ENCODE measurements at regions not wholly inside any gene's neighbourhood (a gene's known extent, or its start where the extent isn't known, plus 50 kb on each side); places are given as distances from the start of the nearest gene placed in this dataset.

DNA sequence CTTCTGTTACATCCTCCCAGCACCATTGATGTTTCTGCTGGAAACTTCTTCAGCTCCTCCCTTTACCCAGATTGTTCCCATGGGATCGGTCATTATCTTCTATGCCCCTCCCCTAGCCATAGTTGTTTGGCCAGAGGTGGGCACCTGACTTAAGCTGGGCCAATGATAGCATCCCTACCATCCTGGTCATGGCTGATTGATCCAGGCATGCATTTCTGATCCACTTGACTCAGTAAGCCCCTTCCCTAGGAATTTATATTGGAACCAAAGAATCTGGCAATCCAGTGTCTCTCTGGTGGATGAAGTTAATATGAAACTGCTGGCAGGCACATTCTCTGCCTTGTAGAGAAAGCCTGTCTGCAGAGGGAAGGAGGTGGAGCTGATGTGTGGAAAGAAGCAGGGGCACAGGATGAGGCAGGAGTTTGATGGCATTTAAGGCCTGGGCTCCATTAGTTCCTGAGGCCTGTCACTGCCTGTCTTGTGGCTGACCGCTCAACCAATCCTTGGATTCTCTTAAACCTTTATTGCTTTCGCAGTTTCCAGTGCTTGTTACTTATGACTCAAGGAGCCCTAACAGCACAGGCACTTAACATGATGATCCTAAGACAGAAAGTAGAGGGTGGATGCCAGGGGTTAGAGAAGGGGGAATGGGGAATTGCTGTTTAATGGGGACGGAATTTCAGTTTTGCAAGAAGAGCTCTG lies 152.4 kb downstream of the ABCC12 start:
- ATAC-seq: no peak; the same call in 2 of the 3 replicates

DNA sequence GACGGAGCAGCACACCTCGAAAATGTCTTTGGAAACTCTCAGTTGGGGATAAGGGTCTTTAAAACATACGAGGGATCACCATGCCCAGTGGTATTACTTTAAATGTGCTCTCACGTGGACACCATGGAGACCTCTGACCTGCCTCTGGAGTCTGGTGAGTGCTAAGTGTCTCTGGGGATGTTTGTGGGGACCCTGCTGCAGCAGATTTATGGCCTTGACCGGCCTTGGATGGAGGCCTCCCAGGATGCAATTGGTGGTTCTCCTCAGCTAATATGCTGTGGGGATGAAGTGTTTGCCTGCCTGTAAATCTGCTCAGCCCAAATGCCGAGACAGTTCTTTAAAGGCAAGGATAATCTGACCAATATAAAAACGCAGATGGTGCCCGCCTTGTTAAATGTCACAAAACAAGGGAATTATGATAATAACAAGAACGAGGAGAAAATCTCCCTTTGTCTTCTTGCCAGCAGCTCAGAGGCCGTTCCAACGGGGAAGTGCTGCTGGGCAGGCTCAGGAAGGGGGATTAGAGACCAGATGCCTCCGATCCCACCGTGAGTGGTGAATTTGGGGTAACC lies 154.4 kb downstream of the ABCC12 start:
- no peak for ATAC-seq
- TF ChIP-seq CSRNP3 (CRISPR knock-in tag; IDR thresholded peaks at IDR 0.05) (no peak), ZC3H10 (CRISPR knock-in tag; IDR thresholded peaks at IDR 0.05) (no peak), PPARA (CRISPR knock-in tag; IDR thresholded peaks at IDR 0.05; ENCODE audit: borderline replicate concordance) (no peak), ZFP30 (CRISPR knock-in tag; IDR thresholded peaks at IDR 0.05) (no peak), ZNF8 (CRISPR knock-in tag; IDR thresholded peaks at IDR 0.05) (no peak), ZNF565 (CRISPR knock-in tag; conservative IDR thresholded peaks at IDR 0.05; ENCODE audit: low read depth) (no peak), ESRRG (CRISPR knock-in tag; IDR thresholded peaks at IDR 0.05) (no peak), RARB (CRISPR knock-in tag; IDR thresholded peaks at IDR 0.05) (no peak), BACH2 (CRISPR knock-in tag; IDR thresholded peaks at IDR 0.05; ENCODE audit: borderline replicate concordance) (no peak), ARNTL (CRISPR knock-in tag; IDR thresholded peaks at IDR 0.05; ENCODE audit: borderline replicate concordance, low read depth) (no peak), SNAI2 (CRISPR knock-in tag; IDR thresholded peaks at IDR 0.05) (no peak), POU6F1 (CRISPR knock-in tag; IDR thresholded peaks at IDR 0.05; ENCODE audit: borderline replicate concordance, low read depth) (no peak), ZFP3 (CRISPR knock-in tag; IDR thresholded peaks at IDR 0.05) (no peak), ISL1 (CRISPR knock-in tag; IDR thresholded peaks at IDR 0.05) (no peak), ZNF70 (CRISPR knock-in tag; IDR thresholded peaks at IDR 0.05) (no peak), GLIS3 (CRISPR knock-in tag; IDR thresholded peaks at IDR 0.05) (no peak), CREB5 (CRISPR knock-in tag; IDR thresholded peaks at IDR 0.05; ENCODE audit: low read depth) (no peak)
- TF ChIP-seq, protein P1, sequence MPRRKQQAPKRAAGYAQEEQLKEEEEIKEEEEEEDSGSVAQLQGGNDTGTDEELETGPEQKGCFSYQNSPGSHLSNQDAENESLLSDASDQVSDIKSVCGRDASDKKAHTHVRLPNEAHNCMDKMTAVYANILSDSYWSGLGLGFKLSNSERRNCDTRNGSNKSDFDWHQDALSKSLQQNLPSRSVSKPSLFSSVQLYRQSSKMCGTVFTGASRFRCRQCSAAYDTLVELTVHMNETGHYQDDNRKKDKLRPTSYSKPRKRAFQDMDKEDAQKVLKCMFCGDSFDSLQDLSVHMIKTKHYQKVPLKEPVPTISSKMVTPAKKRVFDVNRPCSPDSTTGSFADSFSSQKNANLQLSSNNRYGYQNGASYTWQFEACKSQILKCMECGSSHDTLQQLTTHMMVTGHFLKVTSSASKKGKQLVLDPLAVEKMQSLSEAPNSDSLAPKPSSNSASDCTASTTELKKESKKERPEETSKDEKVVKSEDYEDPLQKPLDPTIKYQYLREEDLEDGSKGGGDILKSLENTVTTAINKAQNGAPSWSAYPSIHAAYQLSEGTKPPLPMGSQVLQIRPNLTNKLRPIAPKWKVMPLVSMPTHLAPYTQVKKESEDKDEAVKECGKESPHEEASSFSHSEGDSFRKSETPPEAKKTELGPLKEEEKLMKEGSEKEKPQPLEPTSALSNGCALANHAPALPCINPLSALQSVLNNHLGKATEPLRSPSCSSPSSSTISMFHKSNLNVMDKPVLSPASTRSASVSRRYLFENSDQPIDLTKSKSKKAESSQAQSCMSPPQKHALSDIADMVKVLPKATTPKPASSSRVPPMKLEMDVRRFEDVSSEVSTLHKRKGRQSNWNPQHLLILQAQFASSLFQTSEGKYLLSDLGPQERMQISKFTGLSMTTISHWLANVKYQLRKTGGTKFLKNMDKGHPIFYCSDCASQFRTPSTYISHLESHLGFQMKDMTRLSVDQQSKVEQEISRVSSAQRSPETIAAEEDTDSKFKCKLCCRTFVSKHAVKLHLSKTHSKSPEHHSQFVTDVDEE (CRISPR knock-in tag; IDR thresholded peaks at IDR 0.05): no peak
- TF ChIP-seq, protein P2, sequence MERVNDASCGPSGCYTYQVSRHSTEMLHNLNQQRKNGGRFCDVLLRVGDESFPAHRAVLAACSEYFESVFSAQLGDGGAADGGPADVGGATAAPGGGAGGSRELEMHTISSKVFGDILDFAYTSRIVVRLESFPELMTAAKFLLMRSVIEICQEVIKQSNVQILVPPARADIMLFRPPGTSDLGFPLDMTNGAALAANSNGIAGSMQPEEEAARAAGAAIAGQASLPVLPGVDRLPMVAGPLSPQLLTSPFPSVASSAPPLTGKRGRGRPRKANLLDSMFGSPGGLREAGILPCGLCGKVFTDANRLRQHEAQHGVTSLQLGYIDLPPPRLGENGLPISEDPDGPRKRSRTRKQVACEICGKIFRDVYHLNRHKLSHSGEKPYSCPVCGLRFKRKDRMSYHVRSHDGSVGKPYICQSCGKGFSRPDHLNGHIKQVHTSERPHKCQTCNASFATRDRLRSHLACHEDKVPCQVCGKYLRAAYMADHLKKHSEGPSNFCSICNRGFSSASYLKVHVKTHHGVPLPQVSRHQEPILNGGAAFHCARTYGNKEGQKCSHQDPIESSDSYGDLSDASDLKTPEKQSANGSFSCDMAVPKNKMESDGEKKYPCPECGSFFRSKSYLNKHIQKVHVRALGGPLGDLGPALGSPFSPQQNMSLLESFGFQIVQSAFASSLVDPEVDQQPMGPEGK (CRISPR knock-in tag; IDR thresholded peaks at IDR 0.05; ENCODE audit: borderline replicate concordance): no peak

More for the DNA sequence above, 152.4 kb downstream of the ABCC12 start:
- no peak for TF ChIP-seq ZFP3 (CRISPR knock-in tag; IDR thresholded peaks at IDR 0.05)
- TF ChIP-seq BACH2 (CRISPR knock-in tag; IDR thresholded peaks at IDR 0.05; ENCODE audit: borderline replicate concordance): no peak

DNA sequence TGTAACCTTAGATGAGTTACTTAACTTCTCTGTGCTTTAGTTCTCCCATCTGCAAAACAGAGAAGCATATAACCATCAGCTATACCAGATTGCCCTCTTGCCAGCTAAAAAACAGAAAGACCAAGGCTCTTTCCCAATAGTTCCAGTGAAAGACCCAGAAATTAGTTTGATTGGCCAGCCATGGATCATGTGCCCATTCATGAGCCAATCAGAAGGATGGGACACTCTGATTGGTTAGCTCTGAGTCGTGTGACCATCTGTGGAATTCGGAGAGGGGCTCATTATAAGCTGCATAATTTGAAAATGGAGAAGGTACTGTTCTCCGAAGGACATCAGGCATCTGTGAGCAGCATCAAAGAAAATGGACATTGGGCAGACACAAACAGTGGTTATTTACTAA lies 155.2 kb downstream of the ABCC12 start:
- ATAC-seq: no peak
- TF ChIP-seq ZFP30 (CRISPR knock-in tag; IDR thresholded peaks at IDR 0.05) (no peak), PPARA (CRISPR knock-in tag; IDR thresholded peaks at IDR 0.05; ENCODE audit: borderline replicate concordance) (no peak), ZC3H10 (CRISPR knock-in tag; IDR thresholded peaks at IDR 0.05) (no peak), TOX (CRISPR knock-in tag; IDR thresholded peaks at IDR 0.05; ENCODE audit: borderline replicate concordance) (no peak)

Data from SK-N-SH treated with all-trans-retinoic acid at 6 μM for 48 hours (cell line).